NB4 (cell line): ENCODE measurements at regions not wholly inside any gene's neighbourhood (a gene's known extent, or its start where the extent isn't known, plus 50 kb on each side); places are given as distances from the start of the nearest gene placed in this dataset.

Experiments
- MYC ChIP-seq: IDR thresholded peaks from 2 replicates; pipeline ENCODE4 v1.6.1; 2011; ENCODE audit warnings: low read depth, low read length
- POLR2A ChIP-seq: IDR thresholded peaks from 2 replicates; pipeline ENCODE4 v1.6.1; 2011; ENCODE audit warnings: mild to moderate bottlenecking; ENCODE audit not compliant: insufficient read length; ENCODE audit errors: extremely low read depth
- TF ChIP-seq, protein P1 (sequence below): IDR thresholded peaks from one replicate; pipeline ENCODE4 v1.5.1; 2012; ENCODE audit warnings: low read depth, low read length

DNA sequence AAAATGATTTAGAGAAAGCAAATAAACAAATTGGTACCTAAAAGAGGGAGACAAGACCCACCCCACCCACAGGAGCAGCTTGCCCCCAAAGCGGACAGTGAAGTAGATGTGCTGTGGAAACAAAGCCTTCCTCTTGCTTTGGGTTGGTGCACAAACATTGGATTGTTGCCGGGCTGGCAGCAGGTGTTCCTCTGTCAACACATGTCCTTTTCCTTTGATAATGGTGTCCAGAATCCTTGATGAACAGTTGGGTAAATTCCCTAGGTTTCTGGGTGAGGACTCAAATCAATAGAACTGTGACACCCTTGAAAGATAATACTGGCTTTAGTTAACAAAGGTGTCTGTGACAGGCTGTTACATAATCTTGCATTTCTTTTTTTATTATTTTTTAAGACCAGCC is 311.8 kb downstream of the SPRY2 start:
- TF ChIP-seq MYC (no peak), POLR2A (no peak)
- TF ChIP-seq, protein P1, sequence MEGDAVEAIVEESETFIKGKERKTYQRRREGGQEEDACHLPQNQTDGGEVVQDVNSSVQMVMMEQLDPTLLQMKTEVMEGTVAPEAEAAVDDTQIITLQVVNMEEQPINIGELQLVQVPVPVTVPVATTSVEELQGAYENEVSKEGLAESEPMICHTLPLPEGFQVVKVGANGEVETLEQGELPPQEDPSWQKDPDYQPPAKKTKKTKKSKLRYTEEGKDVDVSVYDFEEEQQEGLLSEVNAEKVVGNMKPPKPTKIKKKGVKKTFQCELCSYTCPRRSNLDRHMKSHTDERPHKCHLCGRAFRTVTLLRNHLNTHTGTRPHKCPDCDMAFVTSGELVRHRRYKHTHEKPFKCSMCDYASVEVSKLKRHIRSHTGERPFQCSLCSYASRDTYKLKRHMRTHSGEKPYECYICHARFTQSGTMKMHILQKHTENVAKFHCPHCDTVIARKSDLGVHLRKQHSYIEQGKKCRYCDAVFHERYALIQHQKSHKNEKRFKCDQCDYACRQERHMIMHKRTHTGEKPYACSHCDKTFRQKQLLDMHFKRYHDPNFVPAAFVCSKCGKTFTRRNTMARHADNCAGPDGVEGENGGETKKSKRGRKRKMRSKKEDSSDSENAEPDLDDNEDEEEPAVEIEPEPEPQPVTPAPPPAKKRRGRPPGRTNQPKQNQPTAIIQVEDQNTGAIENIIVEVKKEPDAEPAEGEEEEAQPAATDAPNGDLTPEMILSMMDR, result no peak
